ENCODE measurements at regions not wholly inside any gene's neighbourhood (a gene's known extent, or its start where the extent isn't known, plus 50 kb on each side); places are given as distances from the start of the nearest gene placed in this dataset.

DNA sequence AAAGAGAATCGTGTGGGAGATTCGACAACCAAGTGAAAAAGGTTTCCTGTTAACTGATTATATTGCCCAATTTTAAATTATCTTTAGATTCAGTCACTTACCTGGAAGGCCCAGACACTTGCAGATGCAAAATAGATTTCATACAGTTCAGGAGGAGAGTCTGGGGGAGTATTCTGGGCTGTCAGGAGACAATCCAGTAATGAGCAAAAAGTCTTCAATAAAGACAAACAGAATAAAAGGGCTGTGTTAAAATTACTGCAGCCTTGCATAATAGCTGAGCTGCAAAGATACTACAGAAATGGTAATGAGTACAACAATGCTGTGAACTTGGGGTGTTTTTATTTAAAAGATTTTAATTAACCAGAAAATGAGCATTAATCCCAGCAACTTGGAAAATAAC lies 303.6 kb downstream of the SP3 start:
- H3K9ac ChIP-seq (ENCODE audit: insufficient read length, low read depth): no peak overlapping the region
- TF ChIP-seq YY1 (IDR thresholded peaks at IDR 0.05; ENCODE audit: insufficient read depth, insufficient read length) (no peak), SUZ12 (IDR thresholded peaks at IDR 0.05; ENCODE audit: extremely low read depth, insufficient read depth, insufficient read length) (no peak), ZNF274 (IDR thresholded peaks at IDR 0.05; ENCODE audit: low read depth, low read length) (no peak)
- no peak overlapping the region for H3K4me3 ChIP-seq (ENCODE audit: insufficient read length, low read depth)
- H3K27me3 ChIP-seq (ENCODE audit: insufficient read depth, insufficient read length): no peaks in the 10 kb centered on the region
- no peaks in the 10 kb centered on the region for H3K4me1 ChIP-seq (ENCODE audit: insufficient read depth, insufficient read length)
- no peak for DNase-seq (ENCODE audit: low read depth, low spot score)
- no peaks in the 10 kb centered on the region for H3K9me3 ChIP-seq (ENCODE audit: insufficient read depth, low read length)
- H3K36me3 ChIP-seq (ENCODE audit: insufficient read depth, insufficient read length, low read length): no peaks in the 10 kb centered on the region

DNA sequence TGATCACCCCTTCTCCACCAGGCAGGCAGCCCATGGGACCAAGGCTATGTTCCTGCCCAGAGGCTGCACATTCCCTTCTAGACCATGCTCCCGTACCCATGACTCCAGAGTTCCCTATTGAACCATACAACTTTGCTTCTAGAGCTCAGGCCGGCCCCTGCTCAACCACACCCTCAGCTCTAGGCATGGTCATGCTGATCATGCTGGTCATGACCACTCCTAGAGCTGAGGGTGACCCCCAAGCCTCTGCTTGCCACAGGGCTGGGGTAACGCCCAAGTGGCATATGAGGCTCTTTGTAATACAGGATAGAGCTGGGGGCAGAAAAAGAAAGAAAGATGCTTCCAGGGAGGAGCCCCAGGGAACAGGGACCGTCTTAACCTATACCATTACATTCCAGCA lies 301.8 kb downstream of the SP3 start:
- DNase-seq (ENCODE audit: low read depth, low spot score): no peak
- no peaks in the 10 kb centered on the region for H3K4me1 ChIP-seq (ENCODE audit: insufficient read depth, insufficient read length)
- H3K9me3 ChIP-seq (ENCODE audit: insufficient read depth, low read length): no peaks in the 10 kb centered on the region
- no peak overlapping the region for H3K4me3 ChIP-seq (ENCODE audit: insufficient read length, low read depth)
- TF ChIP-seq SUZ12 (IDR thresholded peaks at IDR 0.05; ENCODE audit: extremely low read depth, insufficient read depth, insufficient read length) (no peak), YY1 (IDR thresholded peaks at IDR 0.05; ENCODE audit: insufficient read depth, insufficient read length) (no peak), ZNF274 (IDR thresholded peaks at IDR 0.05; ENCODE audit: low read depth, low read length) (no peak)
- H3K27me3 ChIP-seq (ENCODE audit: insufficient read depth, insufficient read length): no peaks in the 10 kb centered on the region
- no peaks in the 10 kb centered on the region for H3K36me3 ChIP-seq (ENCODE audit: insufficient read depth, insufficient read length, low read length)
- no peak overlapping the region for H3K9ac ChIP-seq (ENCODE audit: insufficient read length, low read depth)

DNA sequence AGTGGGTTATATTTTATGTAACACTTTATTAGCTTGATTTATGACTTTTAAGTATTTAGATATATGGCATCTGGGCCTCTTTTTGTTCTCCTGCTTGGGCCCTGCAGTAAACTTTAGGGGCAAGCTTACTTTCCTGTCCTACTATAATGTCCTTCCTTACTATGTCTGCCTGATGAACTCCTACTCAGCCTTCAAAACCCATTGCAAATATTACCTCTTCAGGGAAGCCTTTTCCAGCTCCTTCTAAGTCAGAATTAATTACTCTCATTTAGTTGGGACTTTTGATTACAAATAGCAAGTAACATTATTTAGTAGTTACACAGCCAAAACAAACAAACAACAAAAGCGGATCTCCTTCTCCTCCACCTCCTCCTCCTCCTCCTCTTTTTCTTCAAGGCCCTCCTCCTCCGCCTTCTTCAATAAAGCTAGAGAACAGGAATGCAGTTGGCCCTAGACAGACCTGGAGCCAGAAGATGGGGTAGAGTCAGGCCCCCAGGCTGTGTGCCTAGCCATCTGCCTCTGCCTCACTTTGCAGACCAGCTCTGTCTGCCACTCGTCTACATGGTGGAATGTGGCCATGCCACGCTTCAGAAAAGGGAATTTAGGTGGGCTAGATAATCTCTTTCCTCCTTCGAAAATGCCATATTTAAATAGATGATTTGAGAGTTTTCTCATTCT lies 301.2 kb downstream of the SP3 start:
- Histone ChIP-seq H3K4me1 (ENCODE audit: insufficient read depth, insufficient read length) (no peaks in the 10 kb centered on the region), H3K4me3 (ENCODE audit: insufficient read length, low read depth) (no peak overlapping the region), H3K9ac (ENCODE audit: insufficient read length, low read depth) (no peak overlapping the region), H3K9me3 (ENCODE audit: insufficient read depth, low read length) (no peaks in the 10 kb centered on the region), H3K27me3 (ENCODE audit: insufficient read depth, insufficient read length) (no peaks in the 10 kb centered on the region), H3K36me3 (ENCODE audit: insufficient read depth, insufficient read length, low read length) (no peaks in the 10 kb centered on the region)
- TF ChIP-seq ZNF274 (IDR thresholded peaks at IDR 0.05; ENCODE audit: low read depth, low read length): no peak
- no peak for TF ChIP-seq SUZ12 (IDR thresholded peaks at IDR 0.05; ENCODE audit: extremely low read depth, insufficient read depth, insufficient read length)
- TF ChIP-seq YY1 (IDR thresholded peaks at IDR 0.05; ENCODE audit: insufficient read depth, insufficient read length): no peak
- DNase-seq (ENCODE audit: low read depth, low spot score): no peak

DNA sequence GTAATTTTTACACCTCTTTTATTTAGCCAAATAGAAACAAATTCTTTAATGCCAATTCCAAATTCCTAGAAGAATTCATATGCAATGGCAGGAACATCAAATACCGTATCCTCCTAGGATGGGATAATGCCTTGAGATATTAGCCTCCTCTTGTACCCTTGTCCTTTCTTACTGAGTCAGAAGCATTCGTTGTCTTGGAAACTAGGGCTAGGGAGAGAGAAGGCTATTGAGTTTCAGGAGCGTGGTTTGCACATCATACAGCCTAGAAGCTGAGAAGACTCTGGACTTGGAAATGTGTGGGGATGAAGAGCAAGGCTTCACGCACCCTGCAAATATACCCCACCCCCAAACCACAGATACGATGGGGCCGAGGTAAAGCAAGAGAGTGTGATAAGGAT lies 300.7 kb downstream of the SP3 start:
- no peak for DNase-seq (ENCODE audit: low read depth, low spot score)
- TF ChIP-seq ZNF274 (IDR thresholded peaks at IDR 0.05; ENCODE audit: low read depth, low read length) (no peak), SUZ12 (IDR thresholded peaks at IDR 0.05; ENCODE audit: extremely low read depth, insufficient read depth, insufficient read length) (no peak), YY1 (IDR thresholded peaks at IDR 0.05; ENCODE audit: insufficient read depth, insufficient read length) (no peak)
- Histone ChIP-seq H3K4me3 (ENCODE audit: insufficient read length, low read depth) (no peak overlapping the region), H3K4me1 (ENCODE audit: insufficient read depth, insufficient read length) (no peaks in the 10 kb centered on the region), H3K9ac (ENCODE audit: insufficient read length, low read depth) (no peak overlapping the region), H3K9me3 (ENCODE audit: insufficient read depth, low read length) (no peaks in the 10 kb centered on the region), H3K27me3 (ENCODE audit: insufficient read depth, insufficient read length) (no peaks in the 10 kb centered on the region), H3K36me3 (ENCODE audit: insufficient read depth, insufficient read length, low read length) (no peaks in the 10 kb centered on the region)

DNA sequence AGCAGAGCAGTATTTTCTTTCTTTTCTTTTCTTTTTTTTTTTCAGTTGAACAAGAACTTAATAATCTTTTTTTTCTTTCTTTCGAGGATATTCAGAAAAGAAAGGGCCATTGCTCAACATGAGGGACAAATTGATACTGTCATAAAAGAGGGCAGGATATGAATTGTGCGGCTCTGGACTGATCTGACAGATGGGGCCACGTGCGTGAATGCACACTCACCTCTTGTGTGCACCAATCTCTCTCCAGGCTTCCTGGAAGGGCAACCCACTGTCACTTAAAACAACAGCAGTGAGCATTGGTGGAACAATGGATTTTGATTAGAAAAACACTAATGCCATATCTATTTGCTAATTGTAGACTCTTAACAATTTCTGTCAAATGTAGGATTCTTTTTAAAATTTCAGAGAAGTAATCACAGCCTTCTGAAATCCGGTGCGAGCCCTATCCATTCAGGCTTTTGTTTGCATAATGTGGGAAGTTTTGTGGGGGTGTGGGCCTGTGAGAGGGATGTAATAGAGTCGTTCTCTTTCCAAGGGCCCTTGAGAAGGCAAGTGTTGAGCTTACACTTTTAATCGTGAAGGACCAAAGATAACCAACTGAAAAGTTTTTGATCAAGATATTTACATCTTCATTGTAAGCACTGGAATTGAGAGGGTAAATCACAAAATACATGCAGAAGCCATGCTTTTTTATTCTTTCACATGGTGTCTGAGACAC lies 298.8 kb downstream of the SP3 start:
- Histone ChIP-seq H3K4me1 (ENCODE audit: insufficient read depth, insufficient read length) (no peaks in the 10 kb centered on the region), H3K9me3 (ENCODE audit: insufficient read depth, low read length) (no peaks in the 10 kb centered on the region), H3K4me3 (ENCODE audit: insufficient read length, low read depth) (no peak overlapping the region), H3K27me3 (ENCODE audit: insufficient read depth, insufficient read length) (no peaks in the 10 kb centered on the region), H3K9ac (ENCODE audit: insufficient read length, low read depth) (no peak overlapping the region), H3K36me3 (ENCODE audit: insufficient read depth, insufficient read length, low read length) (no peaks in the 10 kb centered on the region)
- no peak for DNase-seq (ENCODE audit: low read depth, low spot score)
- TF ChIP-seq SUZ12 (IDR thresholded peaks at IDR 0.05; ENCODE audit: extremely low read depth, insufficient read depth, insufficient read length) (no peak), ZNF274 (IDR thresholded peaks at IDR 0.05; ENCODE audit: low read depth, low read length) (no peak), YY1 (IDR thresholded peaks at IDR 0.05; ENCODE audit: insufficient read depth, insufficient read length) (no peak)

DNA sequence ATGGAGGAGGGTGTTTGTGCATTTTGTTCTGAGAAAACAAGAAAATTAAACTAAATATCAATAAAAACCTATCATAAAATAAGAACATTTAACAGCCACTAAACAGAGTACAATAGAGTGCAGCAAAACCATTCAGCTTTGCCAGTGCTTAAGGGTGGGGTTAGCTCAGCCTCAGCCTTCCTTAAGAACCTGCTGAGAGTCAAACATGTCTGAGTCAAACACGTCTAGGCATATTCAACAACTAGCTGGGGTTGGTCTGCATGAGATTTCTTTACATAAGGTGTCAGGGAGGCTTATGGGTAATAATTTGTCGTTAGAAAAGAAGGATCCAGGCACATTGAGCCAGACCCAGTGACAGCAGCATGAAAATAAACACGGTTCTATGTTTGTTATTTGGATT lies 298.2 kb downstream of the SP3 start:
- Histone ChIP-seq H3K4me1 (ENCODE audit: insufficient read depth, insufficient read length) (no peaks in the 10 kb centered on the region), H3K36me3 (ENCODE audit: insufficient read depth, insufficient read length, low read length) (no peaks in the 10 kb centered on the region), H3K9me3 (ENCODE audit: insufficient read depth, low read length) (no peaks in the 10 kb centered on the region), H3K9ac (ENCODE audit: insufficient read length, low read depth) (no peak overlapping the region), H3K27me3 (ENCODE audit: insufficient read depth, insufficient read length) (no peaks in the 10 kb centered on the region), H3K4me3 (ENCODE audit: insufficient read length, low read depth) (no peak overlapping the region)
- DNase-seq (ENCODE audit: low read depth, low spot score): no peak
- TF ChIP-seq YY1 (IDR thresholded peaks at IDR 0.05; ENCODE audit: insufficient read depth, insufficient read length): no peak
- TF ChIP-seq ZNF274 (IDR thresholded peaks at IDR 0.05; ENCODE audit: low read depth, low read length): no peak
- no peak for TF ChIP-seq SUZ12 (IDR thresholded peaks at IDR 0.05; ENCODE audit: extremely low read depth, insufficient read depth, insufficient read length)

DNA sequence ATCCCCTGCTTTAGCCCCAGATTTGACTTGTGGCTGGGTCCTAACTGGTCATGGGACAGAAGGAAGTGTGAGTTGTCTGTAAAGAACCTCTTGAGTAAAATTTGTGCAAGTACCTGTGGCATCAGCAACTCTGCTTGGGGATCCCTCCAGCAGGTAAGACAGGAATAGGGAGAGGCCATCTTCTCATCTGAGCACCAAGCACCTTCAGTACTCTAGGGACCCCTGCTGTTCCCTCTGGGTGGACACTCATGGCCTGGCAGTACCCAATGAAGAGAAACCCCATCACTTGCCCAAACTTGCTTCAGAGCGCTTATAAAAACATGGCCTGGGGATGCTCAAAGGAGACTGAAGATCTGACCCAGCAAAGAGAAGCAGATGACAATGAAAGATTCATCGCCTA lies 297.8 kb downstream of the SP3 start:
- Histone ChIP-seq H3K9me3 (ENCODE audit: insufficient read depth, low read length) (no peaks in the 10 kb centered on the region), H3K4me1 (ENCODE audit: insufficient read depth, insufficient read length) (no peaks in the 10 kb centered on the region), H3K4me3 (ENCODE audit: insufficient read length, low read depth) (no peak overlapping the region), H3K9ac (ENCODE audit: insufficient read length, low read depth) (no peak overlapping the region), H3K36me3 (ENCODE audit: insufficient read depth, insufficient read length, low read length) (no peaks in the 10 kb centered on the region), H3K27me3 (ENCODE audit: insufficient read depth, insufficient read length) (no peaks in the 10 kb centered on the region)
- no peak for DNase-seq (ENCODE audit: low read depth, low spot score)
- TF ChIP-seq SUZ12 (IDR thresholded peaks at IDR 0.05; ENCODE audit: extremely low read depth, insufficient read depth, insufficient read length): no peak
- no peak for TF ChIP-seq ZNF274 (IDR thresholded peaks at IDR 0.05; ENCODE audit: low read depth, low read length)
- TF ChIP-seq YY1 (IDR thresholded peaks at IDR 0.05; ENCODE audit: insufficient read depth, insufficient read length): no peak
